C4-2B (cell line): ENCODE measurements at regions not wholly inside any gene's neighbourhood (a gene's known extent, or its start where the extent isn't known, plus 50 kb on each side); places are given as distances from the start of the nearest gene placed in this dataset.

Experiments
- CTCF ChIP-seq: fragments of 450-650 bp; conservative IDR thresholded peaks from 2 replicates; pipeline ENCODE4 v1.5.1; 2017; ENCODE audit warnings: mild to moderate bottlenecking
- ZFX ChIP-seq: fragments of 450-650 bp; IDR thresholded peaks from 2 replicates; pipeline ENCODE4 v1.6.1; 2017

- TF ChIP-seq CTCF (no peak), ZFX (no peak)
Measured at GRCh38 chr1:209417761-209418160, 165.8 kb upstream of the CAMK1G start.
